A549 (cell line): ENCODE measurements at regions not wholly inside any gene's neighbourhood (a gene's known extent, or its start where the extent isn't known, plus 50 kb on each side); places are given as distances from the start of the nearest gene placed in this dataset.

Experiments used
- FOSL2 ChIP-seq, 2 experiments: fragments of 450-650 bp in 1 of 2; fragments of >200 bp in 1 of 2; sonication (Bioruptor Twin) in 1 of 2; formaldehyde crosslinking; IDR thresholded peaks; 2 replicates each; pipeline versions ENCODE4 v1.5.0 to v1.6.1; 2016 to 2020; ENCODE audit warnings: mild to moderate bottlenecking in 1 of 2, moderate library complexity in 1 of 2
- POLR2AphosphoS2 ChIP-seq: conservative IDR thresholded peaks from 2 replicates; pipeline ENCODE4 v1.6.1; 2012; ENCODE audit warnings: low read length, improper control_type of control experiment, inconsistent platforms
- SREBF2 ChIP-seq: fragments of 450-650 bp; IDR thresholded peaks from 2 replicates; pipeline ENCODE4 v1.6.1; 2014; ENCODE audit warnings: mild to moderate bottlenecking, moderate library complexity
- TF ChIP-seq, protein P1 (sequence below): fragments of >200 bp; sonication (Bioruptor Twin); formaldehyde crosslinking; IDR thresholded peaks from 3 replicates; pipeline ENCODE4 v1.5.1; 2016

DNA sequence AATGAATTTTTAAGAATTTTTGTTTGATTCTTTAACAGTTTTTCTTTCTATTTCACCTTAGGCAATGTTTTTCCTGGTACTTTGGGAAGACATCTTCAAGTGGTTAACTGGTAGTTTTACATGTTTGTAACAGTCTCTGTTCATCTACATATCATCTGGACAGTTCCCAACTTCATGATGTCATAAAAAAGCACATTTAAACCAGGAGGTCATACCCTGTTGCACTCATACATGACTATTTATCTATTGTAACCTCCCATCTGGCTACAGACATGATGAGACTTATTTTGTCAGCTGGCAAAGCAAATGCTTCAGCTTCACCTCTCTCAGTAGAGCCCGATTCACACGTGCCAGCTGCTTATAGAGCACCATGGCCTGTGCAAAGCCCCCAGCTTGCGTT lies 99.8 kb upstream of the YPEL5 start:
- TF ChIP-seq SREBF2 (no peak), POLR2AphosphoS2 (no peak), FOSL2 (IDR thresholded peaks at IDR 0.05) (no peak), FOSL2 (CRISPR knock-in tag; IDR thresholded peaks at IDR 0.05) (no peak)
- TF ChIP-seq, protein P1, sequence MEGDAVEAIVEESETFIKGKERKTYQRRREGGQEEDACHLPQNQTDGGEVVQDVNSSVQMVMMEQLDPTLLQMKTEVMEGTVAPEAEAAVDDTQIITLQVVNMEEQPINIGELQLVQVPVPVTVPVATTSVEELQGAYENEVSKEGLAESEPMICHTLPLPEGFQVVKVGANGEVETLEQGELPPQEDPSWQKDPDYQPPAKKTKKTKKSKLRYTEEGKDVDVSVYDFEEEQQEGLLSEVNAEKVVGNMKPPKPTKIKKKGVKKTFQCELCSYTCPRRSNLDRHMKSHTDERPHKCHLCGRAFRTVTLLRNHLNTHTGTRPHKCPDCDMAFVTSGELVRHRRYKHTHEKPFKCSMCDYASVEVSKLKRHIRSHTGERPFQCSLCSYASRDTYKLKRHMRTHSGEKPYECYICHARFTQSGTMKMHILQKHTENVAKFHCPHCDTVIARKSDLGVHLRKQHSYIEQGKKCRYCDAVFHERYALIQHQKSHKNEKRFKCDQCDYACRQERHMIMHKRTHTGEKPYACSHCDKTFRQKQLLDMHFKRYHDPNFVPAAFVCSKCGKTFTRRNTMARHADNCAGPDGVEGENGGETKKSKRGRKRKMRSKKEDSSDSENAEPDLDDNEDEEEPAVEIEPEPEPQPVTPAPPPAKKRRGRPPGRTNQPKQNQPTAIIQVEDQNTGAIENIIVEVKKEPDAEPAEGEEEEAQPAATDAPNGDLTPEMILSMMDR: no peak
